Muscle layer of duodenum (tissue), 2 donors: ENCODE measurements at regions not wholly inside any gene's neighbourhood (a gene's known extent, or its start where the extent isn't known, plus 50 kb on each side); places are given as distances from the start of the nearest gene placed in this dataset.

Experiments
- H3K27ac ChIP-seq: one replicate; pipeline ENCODE4 v1.7.0; 2013; ENCODE audit warnings: mild to moderate bottlenecking, low read length
- H3K27me3 ChIP-seq: one replicate; pipeline ENCODE4 v1.7.0; 2013; ENCODE audit warnings: low read depth, mild to moderate bottlenecking, control low read depth, low read length
- H3K36me3 ChIP-seq, 2 donors: one replicate each; pipeline ENCODE4 v1.7.0; 2013; ENCODE audit warnings: low read length in 2 of 2, control low read depth in 1 of 2, mild to moderate bottlenecking in 1 of 2; ENCODE audit not compliant: insufficient read depth in 2 of 2, control insufficient read depth in 1 of 2
- H3K4me1 ChIP-seq, 2 donors: one replicate each; pipeline ENCODE4 v1.7.0; 2013; ENCODE audit warnings: low read length in 2 of 2, mild to moderate bottlenecking in 2 of 2, control low read depth in 1 of 2, moderate library complexity in 1 of 2; ENCODE audit not compliant: insufficient read depth in 2 of 2, control insufficient read depth in 1 of 2
- H3K4me3 ChIP-seq, 2 donors: one replicate each; pipeline ENCODE4 v1.7.0; 2013; ENCODE audit warnings: low read length in 2 of 2, low read depth in 1 of 2, mild to moderate bottlenecking in 1 of 2
- H3K9me3 ChIP-seq, 2 donors: one replicate each; pipeline ENCODE4 v1.7.0; 2013; ENCODE audit warnings: low read length in 2 of 2, control low read depth in 1 of 2, mild to moderate bottlenecking in 1 of 2; ENCODE audit not compliant: control insufficient read depth in 1 of 2
- donor health status: healthy.

DNA sequence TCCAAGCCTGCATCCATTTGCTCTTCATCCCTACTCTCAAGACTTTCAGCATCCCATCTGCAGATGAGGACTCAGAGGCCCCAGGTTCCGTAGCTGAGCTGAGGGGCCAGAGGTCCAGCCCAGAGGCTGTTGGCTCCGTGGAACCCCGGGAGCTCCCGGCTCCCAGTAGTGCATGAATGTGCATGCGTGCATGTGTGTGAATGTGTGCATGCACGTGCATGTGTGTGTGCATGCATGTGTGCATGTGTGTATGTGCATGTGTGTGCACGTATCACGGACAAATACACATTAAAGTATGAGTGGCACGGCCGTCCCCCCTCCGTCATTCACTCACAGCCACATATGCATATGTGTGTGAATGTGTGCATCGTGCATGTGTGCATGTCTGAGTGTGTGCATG is 149.9 kb downstream of the KIF26A start:
- Histone ChIP-seq H3K4me1 (no peaks in the 10 kb centered on the region), H3K27me3 (no peaks in the 10 kb centered on the region), H3K36me3 (no peaks in the 10 kb centered on the region), H3K27ac (no peak overlapping the region), H3K4me3 (no peak overlapping the region), H3K9me3 (no peaks in the 10 kb centered on the region)

DNA sequence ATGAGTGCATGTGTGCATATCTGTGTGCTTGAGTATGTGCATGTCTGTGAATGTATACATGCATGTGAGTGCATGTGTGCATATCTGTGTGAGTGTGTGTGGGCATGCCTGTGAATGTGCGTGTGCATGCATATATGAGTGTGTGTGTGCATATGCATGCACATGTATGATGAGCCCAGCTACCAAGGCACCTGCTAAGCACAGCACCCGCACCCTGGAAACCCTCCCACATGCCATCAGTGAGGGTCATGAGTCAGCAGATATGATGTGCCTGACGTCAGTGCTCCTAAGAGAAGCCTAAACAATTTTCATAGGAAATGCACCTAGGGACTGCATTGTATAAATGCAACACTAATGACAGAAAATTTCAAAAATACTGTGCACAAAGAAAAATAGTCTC is 151.1 kb downstream of the KIF26A start:
- no peaks in the 10 kb centered on the region for H3K27me3 ChIP-seq
- no peaks in the 10 kb centered on the region for H3K9me3 ChIP-seq
- H3K27ac ChIP-seq, result no peak overlapping the region

DNA sequence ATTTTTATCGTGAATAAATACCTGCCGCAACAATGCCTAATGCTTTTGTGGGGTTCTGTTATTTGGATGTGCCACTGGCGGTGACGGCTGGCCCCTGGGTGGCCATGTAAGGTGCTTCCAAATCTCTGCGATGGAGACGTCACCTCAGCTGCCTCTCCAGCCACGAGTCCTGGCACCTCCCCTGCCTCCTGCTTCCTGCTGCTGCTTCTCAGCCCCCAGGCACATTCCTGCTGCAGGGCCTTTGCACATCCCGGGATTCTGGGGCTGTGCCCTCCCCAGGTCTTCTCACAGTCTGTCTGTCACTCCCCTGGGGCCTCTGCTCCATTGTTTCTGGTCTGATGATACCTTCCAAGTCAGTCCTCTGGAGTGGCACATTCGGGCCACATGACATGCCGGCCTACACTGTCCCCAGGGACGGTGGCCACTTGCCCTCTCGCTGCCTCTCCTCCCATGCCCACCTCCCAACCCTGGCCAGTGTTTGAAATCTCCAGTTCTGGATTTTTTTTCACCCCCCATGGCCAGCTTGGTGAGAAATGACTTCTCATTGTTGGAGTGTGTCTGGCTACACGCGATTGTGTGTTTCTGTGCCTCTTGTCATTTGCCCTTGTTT is 151.8 kb downstream of the KIF26A start:
- Histone ChIP-seq H3K27ac (no peak overlapping the region), H3K9me3 (no peaks in the 10 kb centered on the region), H3K4me3 (no peak overlapping the region), H3K27me3 (no peaks in the 10 kb centered on the region), H3K36me3 (no peaks in the 10 kb centered on the region), H3K4me1 (no peaks in the 10 kb centered on the region)

More for the DNA sequence above, 151.1 kb downstream of the KIF26A start:
- Histone ChIP-seq H3K4me1 (no peaks in the 10 kb centered on the region), H3K36me3 (no peaks in the 10 kb centered on the region), H3K4me3 (no peak overlapping the region)

DNA sequence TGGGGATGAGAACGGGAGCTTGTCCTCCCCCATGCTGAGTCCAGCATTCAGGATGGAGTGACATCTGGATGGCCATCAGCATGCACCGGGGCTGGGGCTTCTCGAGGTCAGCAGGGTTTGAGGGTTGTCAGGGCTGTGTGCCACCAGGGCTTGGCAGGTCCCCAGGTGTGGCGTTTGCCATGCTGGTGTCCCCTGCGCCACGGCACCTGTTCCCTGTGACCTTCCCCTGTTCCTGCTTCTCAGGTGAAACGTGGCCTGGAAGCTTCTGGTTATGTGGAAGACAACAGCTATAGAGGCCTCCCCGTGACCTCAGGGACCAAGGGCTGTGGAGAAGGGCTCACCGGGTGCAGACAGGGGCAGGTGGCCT is 152.4 kb downstream of the KIF26A start:
- Histone ChIP-seq H3K4me1 (no peaks in the 10 kb centered on the region), H3K36me3 (no peaks in the 10 kb centered on the region), H3K27me3 (no peaks in the 10 kb centered on the region), H3K4me3 (no peak overlapping the region), H3K27ac (no peak overlapping the region), H3K9me3 (no peaks in the 10 kb centered on the region)

DNA sequence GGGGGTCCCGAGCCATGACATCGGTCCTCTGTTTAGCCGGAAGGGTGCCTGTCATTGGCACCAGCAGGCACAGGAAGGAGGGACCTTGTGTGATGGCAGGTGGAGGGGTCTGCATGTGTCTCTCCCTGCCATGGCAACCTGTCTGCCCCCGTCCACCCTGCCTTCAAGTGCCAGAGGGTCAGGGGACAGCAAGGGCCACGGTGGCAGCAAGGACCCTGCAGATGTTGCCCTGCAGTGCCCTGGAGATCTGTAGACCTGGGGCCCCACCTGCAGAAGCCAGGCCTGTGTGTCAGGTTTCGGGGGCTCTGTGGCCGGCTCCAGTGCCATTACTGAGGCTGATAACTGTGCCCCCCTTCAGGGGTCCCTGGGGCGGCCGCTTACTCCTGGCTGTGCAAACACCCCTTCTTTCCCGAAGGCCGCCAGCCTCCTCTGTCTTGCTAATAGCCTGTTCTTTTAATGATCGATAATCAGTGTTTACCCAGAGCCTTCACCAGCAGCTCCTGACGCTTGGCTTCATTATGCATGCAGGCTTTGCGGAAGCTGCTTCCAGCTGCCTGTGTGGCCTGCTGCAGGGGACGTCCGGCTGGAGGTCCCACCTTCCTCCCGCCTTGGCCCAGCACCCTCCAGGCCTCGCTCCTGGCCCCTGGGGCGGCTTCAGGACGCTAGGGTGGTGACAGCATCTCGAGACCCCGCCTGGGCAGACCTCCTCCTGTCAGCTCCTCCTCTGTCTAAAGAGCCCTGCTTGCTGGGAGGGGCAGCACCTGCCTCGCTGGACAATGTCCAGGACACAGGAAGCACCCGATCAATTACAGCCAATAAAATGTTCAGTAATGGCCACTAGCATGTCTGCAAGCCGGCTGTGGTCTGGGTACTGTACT is 153.0 kb downstream of the KIF26A start:
- H3K27ac ChIP-seq, result no peak overlapping the region
- no peaks in the 10 kb centered on the region for H3K27me3 ChIP-seq
- no peaks in the 10 kb centered on the region for H3K9me3 ChIP-seq
- H3K4me1 ChIP-seq, result no peaks in the 10 kb centered on the region
- no peaks in the 10 kb centered on the region for H3K36me3 ChIP-seq
- no peak overlapping the region for H3K4me3 ChIP-seq

DNA sequence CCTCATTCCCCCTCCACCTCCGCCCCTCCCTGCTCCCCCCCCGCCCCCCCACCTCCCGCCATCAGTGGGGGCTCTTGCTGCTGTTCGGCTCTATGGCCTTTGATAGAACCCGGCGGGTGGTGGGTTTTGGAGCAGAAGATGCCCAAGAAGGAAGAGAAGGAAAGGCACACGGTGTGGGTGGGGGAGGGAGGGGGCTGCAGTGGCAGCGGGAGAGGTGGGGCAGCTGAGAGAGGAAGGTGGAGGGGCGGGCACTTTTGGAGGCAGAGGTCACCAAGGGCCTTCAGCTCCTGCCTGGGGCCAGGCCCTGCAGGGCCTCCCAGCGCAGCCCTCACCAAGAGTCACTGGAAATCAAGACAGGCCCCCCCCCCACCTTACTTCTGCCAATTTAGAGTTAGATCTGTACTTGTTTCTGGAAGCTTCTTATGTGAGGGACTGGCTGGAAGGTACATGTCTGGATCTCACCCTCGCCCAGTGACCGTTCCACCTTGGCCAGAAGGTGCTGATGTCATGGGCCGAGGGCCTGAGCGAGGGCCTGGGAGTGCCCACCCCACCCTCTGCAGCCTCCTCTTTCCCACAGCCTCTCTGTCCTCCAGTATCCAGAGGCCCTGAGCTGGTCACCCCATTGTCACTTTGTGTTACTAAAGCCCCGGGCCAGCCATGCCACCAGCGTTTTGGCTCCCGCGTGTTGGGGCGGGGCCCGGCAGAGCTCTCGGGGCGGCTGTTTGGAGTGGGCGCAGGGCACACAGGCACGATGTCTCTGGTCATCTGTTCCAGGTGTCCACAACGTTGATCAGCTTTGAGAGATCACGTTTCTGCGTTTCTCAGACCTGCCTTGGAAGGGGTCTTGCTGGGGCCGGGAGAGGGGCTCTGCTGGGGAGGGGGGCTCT is 153.9 kb downstream of the KIF26A start:
- H3K27me3 ChIP-seq, result no peaks in the 10 kb centered on the region
- H3K4me3 ChIP-seq, result no peak overlapping the region
- H3K4me1 ChIP-seq, result no peaks in the 10 kb centered on the region
- no peak overlapping the region for H3K27ac ChIP-seq
- no peaks in the 10 kb centered on the region for H3K9me3 ChIP-seq
- H3K36me3 ChIP-seq, result no peaks in the 10 kb centered on the region

DNA sequence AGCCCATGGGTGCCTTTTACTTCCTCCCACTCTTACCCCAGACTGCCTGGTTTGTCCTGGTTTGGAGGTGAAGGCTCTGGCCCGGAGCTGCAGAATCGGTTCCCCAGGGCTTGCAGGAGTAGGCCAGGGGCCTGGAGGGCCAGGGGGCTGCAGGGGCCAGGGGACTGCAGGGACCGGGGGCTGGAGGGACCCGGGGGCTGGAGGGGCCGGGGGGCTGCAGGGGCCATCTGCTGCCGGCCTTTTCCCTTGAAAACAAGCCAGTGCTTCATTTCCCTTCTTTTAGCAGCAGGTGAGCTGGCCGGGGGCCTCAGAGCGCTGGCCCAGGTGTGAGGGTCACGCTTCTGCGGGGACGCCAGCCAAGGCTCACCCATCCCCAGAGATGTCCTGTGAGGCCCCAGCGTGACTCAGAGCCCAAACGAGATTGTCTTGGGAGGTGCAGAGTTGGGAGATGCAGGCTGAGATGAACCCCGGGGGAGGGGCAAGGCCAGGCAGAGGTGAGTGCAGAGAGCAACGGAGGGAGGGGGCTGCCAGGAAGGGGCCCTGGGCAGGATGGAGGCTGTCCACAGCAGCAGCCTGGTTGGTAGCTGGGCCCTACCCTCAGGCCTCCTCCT is 154.9 kb downstream of the KIF26A start:
- Histone ChIP-seq H3K4me1 (no peaks in the 10 kb centered on the region), H3K9me3 (no peaks in the 10 kb centered on the region), H3K4me3 (no peak overlapping the region), H3K27ac (no peak overlapping the region), H3K36me3 (no peaks in the 10 kb centered on the region), H3K27me3 (no peaks in the 10 kb centered on the region)

DNA sequence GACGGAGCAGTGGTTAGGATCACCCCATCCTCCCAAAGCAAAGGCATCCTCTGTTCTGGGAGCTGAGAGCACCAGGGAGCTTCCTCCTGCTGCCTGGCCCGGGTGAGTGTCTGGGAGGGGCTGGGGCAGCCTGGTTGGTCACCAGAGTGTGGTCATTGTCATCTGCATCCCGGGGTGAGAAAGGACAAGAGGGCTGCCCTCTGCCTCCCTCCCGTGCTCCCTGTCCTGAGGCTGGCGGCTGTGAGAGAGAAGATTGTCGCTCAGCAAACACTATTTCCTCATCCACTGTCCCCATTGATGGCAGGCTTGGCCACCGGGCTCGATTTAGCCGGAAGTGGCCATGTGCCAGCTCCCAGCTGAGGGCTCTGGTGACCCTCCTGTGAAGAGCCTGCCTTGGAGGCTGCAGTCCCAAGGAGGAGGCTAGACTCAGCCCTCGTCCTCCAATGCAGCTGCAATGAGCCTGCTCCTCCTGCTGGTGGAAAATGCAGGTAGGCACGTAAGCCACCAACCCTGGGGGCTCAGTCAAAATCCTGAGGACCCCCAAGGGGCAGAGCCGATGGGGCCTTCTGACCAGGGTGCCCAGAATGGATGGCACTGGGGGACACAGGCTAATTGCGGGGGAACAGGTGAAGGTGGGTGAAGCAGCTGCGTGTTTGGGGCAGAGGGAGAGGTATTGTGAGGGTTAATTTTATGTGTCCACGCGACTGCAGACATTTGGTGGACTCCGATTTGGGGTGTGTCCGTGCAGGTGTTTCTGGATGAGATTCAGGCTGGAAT is 155.7 kb downstream of the KIF26A start:
- H3K27ac ChIP-seq, result no peak overlapping the region
- no peaks in the 10 kb centered on the region for H3K36me3 ChIP-seq
- no peaks in the 10 kb centered on the region for H3K27me3 ChIP-seq
- no peak overlapping the region for H3K4me3 ChIP-seq
- no peaks in the 10 kb centered on the region for H3K9me3 ChIP-seq
- no peaks in the 10 kb centered on the region for H3K4me1 ChIP-seq

DNA sequence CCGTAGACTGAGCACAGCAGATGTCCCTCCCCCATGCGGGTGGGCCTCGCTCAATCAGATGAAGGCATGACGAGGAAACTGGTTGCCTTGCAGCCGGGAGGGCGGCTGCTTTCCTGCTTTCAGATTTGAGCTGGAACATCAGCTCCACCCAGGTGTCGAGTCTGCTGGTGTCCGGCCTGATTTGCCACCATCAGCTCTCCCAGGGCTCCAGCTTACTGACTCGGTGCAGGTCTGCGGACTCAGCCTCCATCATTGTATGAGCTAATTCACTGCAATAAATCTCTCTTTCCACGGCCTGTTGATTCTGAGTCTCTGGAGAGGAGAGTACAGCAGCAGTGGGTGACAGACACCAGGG is 156.2 kb downstream of the KIF26A start:
- Histone ChIP-seq H3K4me1 (no peaks in the 10 kb centered on the region), H3K4me3 (no peak overlapping the region), H3K9me3 (no peaks in the 10 kb centered on the region), H3K36me3 (no peaks in the 10 kb centered on the region), H3K27ac (no peak overlapping the region), H3K27me3 (no peaks in the 10 kb centered on the region)

DNA sequence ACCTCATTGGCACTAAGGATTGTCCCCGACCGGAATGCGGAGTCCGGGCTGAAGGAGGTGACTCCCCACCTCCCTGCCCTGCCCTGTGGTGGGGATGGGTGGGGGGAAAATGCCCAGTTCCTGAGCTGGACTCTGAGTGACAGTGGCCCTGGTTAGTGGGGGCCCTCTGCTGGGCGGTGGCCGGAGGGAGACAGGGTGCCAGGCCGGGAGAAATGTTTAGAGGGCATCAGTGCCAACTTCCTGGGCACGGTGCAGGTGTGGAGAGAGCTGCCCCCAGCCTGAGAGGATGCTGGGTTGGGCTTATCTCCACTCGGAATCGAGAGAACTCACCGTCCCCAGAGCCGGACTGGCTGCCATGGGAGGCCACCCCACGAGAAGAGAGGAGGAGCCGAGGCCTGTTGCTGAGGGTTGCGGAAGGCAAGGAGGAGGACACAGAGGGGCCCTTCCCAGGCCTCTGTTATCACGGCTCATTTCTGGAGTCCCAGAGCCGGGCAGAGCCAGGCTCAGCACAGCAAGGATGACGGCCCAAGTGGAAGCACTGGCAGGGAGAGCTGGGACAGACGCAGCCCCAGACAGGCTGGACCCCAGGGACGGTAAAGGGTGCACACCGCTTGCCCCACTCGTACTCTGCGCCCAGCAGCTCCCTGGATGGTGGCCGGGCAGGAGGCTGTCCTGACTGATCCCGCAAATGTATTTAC is 156.7 kb downstream of the KIF26A start:
- no peak overlapping the region for H3K27ac ChIP-seq
- H3K9me3 ChIP-seq, result no peaks in the 10 kb centered on the region
- no peak overlapping the region for H3K4me3 ChIP-seq
- H3K4me1 ChIP-seq, result no peaks in the 10 kb centered on the region
- no peaks in the 10 kb centered on the region for H3K36me3 ChIP-seq
- H3K27me3 ChIP-seq, result no peaks in the 10 kb centered on the region
